Endothelial cell of umbilical vein (primary cell): ENCODE measurements at regions not wholly inside any gene's neighbourhood (a gene's known extent, or its start where the extent isn't known, plus 50 kb on each side); places are given as distances from the start of the nearest gene placed in this dataset.

Experiments
- CTCF ChIP-seq, 2 donors: IDR thresholded peaks; 1 replicate in 1 of 2; 2 replicates in 1 of 2; pipeline ENCODE4 v1.5.1; 2011; ENCODE audit warnings: low read length in 2 of 2, mild to moderate bottlenecking in 2 of 2, moderate library complexity in 2 of 2, control low read depth in 1 of 2, inconsistent platforms in 1 of 2, low read depth in 1 of 2; ENCODE audit not compliant: insufficient read depth in 1 of 2; ENCODE audit errors: extremely low read depth in 1 of 2
- JUN ChIP-seq: IDR thresholded peaks from 2 replicates; pipeline ENCODE4 v1.6.1; 2011; ENCODE audit warnings: borderline replicate concordance, low read depth; ENCODE audit not compliant: insufficient read length, insufficient read depth
- MYC ChIP-seq: IDR thresholded peaks from one replicate; pipeline ENCODE4 v1.6.1; 2011; ENCODE audit warnings: mild to moderate bottlenecking, low read depth, low read length
- POLR2A ChIP-seq: IDR thresholded peaks from 2 replicates; pipeline ENCODE4 v1.6.1; 2012; ENCODE audit warnings: low read depth, mild to moderate bottlenecking, control low read depth, low read length
- POLR2AphosphoS5 ChIP-seq: IDR thresholded peaks from 2 replicates; pipeline ENCODE4 v1.6.1; 2012; ENCODE audit warnings: low read depth, mild to moderate bottlenecking, control low read depth, low read length, moderate library complexity; ENCODE audit not compliant: insufficient read depth

GRCh38 chr5:158522776-158523175 lies 576.9 kb downstream of the EBF1 start:
- TF ChIP-seq CTCF (IDR thresholded peaks at IDR 0.05; ENCODE audit: extremely low read depth in 1 of 2, insufficient read depth in 1 of 2, low read depth in 1 of 2, low read length in 2 of 2) (no peak), POLR2A (no peak), JUN (no peak), MYC (no peak), POLR2AphosphoS5 (no peak)
